ENCODE measurements at regions not wholly inside any gene's neighbourhood (a gene's known extent, or its start where the extent isn't known, plus 50 kb on each side); places are given as distances from the start of the nearest gene placed in this dataset.

GRCh38 chr4:81807386-81807785 is 335.7 kb upstream of the RASGEF1B start:
- DNase-seq: no peak
- H3K27me3 Mint-ChIP-seq: peaks cover 7% of the 10 kb centered on the region
- no peaks in the 10 kb centered on the region for H3K36me3 Mint-ChIP-seq
- intact Hi-C loops (cut with micrococcal nuclease): no loop called here
- ChIA-PET POLR2A (no interaction called here), CTCF (interaction anchor here (0.8 kb wide), 1 partner anchor 92 kb away, joined by 3 read pairs; no protein-coding TSS in a partner anchor)
- no peak overlapping the region for H3K4me3 Mint-ChIP-seq
- H3K27ac Mint-ChIP-seq: no peak overlapping the region
- no peaks in the 10 kb centered on the region for H3K9me3 Mint-ChIP-seq
- no peaks in the 10 kb centered on the region for H3K4me1 Mint-ChIP-seq (ENCODE audit: low read depth)

- ChIA-PET POLR2A (no interaction called here), CTCF (interaction anchor here (0.9 kb wide), 1 partner anchor 20 kb away, joined by 3 read pairs; no protein-coding TSS in a partner anchor)
- no peaks in the 10 kb centered on the region for H3K36me3 Mint-ChIP-seq
- H3K27me3 Mint-ChIP-seq: peaks cover 4% of the 10 kb centered on the region
- no peak overlapping the region for H3K4me3 Mint-ChIP-seq
- intact Hi-C loops (cut with micrococcal nuclease): no loop called here
- DNase-seq: no peak
- no peaks in the 10 kb centered on the region for H3K9me3 Mint-ChIP-seq
- H3K4me1 Mint-ChIP-seq (ENCODE audit: low read depth): no peaks in the 10 kb centered on the region
- H3K27ac Mint-ChIP-seq: no peak overlapping the region
Observed at GRCh38 chr4:81806485-81806884, 334.8 kb upstream of the RASGEF1B start.

GRCh38 chr4:81804849-81805248 is 333.1 kb upstream of the RASGEF1B start:
- CTCF ChIA-PET: interaction anchor here (1.1 kb wide), 1 partner anchor 337 kb away, joined by 3 read pairs; no protein-coding TSS in a partner anchor

GRCh38 chr4:81802285-81802846 is 330.7 kb upstream of the RASGEF1B start:
- Mint-ChIP-seq H3K27ac (no peak overlapping the region), H3K27me3 (peaks cover 2% of the 10 kb centered on the region), H3K36me3 (no peaks in the 10 kb centered on the region), H3K4me1 (ENCODE audit: low read depth) (peaks cover 3% of the 10 kb centered on the region), H3K9me3 (peaks cover 3% of the 10 kb centered on the region), H3K4me3 (no peak overlapping the region)
- no peak for DNase-seq
- intact Hi-C loops (cut with micrococcal nuclease): no loop called here
- ChIA-PET CTCF (interaction anchor here (0.6 kb wide), 1 partner anchor 362 kb away, joined by 6 read pairs; no protein-coding TSS in a partner anchor), POLR2A (no interaction called here)

More at GRCh38 chr4:81804849-81805248, 333.1 kb upstream of the RASGEF1B start:
- POLR2A ChIA-PET: no interaction called here
- DNase-seq: no peak
- Mint-ChIP-seq H3K9me3 (no peaks in the 10 kb centered on the region), H3K4me1 (ENCODE audit: low read depth) (no peaks in the 10 kb centered on the region), H3K27me3 (peaks cover 4% of the 10 kb centered on the region), H3K27ac (no peak overlapping the region), H3K36me3 (no peaks in the 10 kb centered on the region), H3K4me3 (no peak overlapping the region)
- intact Hi-C loops (cut with micrococcal nuclease): no loop called here

GRCh38 chr4:81799371-81799770 is 327.7 kb upstream of the RASGEF1B start:
- CTCF ChIA-PET: no interaction called here
- Mint-ChIP-seq H3K4me1 (ENCODE audit: low read depth) (peaks cover 6% of the 10 kb centered on the region), H3K36me3 (no peaks in the 10 kb centered on the region), H3K27me3 (peaks cover 2% of the 10 kb centered on the region), H3K27ac (no peak overlapping the region), H3K4me3 (no peak overlapping the region), H3K9me3 (peaks cover 3% of the 10 kb centered on the region)
- DNase-seq: no peak
- intact Hi-C loops (cut with micrococcal nuclease): no loop called here
- POLR2A ChIA-PET: no interaction called here

- no peak overlapping the region for H3K27ac Mint-ChIP-seq
- H3K4me1 Mint-ChIP-seq (ENCODE audit: low read depth): peaks cover 6% of the 10 kb centered on the region
- DNase-seq: no peak
- no peaks in the 10 kb centered on the region for H3K27me3 Mint-ChIP-seq
- intact Hi-C loops (cut with micrococcal nuclease): no loop called here
- CTCF ChIA-PET: no interaction called here
- no peak overlapping the region for H3K4me3 Mint-ChIP-seq
- peaks cover 3% of the 10 kb centered on the region for H3K9me3 Mint-ChIP-seq
- no peaks in the 10 kb centered on the region for H3K36me3 Mint-ChIP-seq
- POLR2A ChIA-PET: no interaction called here
Observed at GRCh38 chr4:81796790-81797528, 325.3 kb upstream of the RASGEF1B start.

GRCh38 chr4:81792521-81792920 is 320.8 kb upstream of the RASGEF1B start:
- POLR2A ChIA-PET: no interaction called here
- no peaks in the 10 kb centered on the region for H3K36me3 Mint-ChIP-seq
- no peak overlapping the region for H3K27ac Mint-ChIP-seq
- no peak for DNase-seq
- CTCF ChIA-PET: no interaction called here
- peaks cover under 1% of the 10 kb centered on the region for H3K9me3 Mint-ChIP-seq
- no peaks in the 10 kb centered on the region for H3K27me3 Mint-ChIP-seq
- intact Hi-C loops (cut with micrococcal nuclease): no loop called here
- peaks cover 7% of the 10 kb centered on the region for H3K4me1 Mint-ChIP-seq (ENCODE audit: low read depth)
- no peak overlapping the region for H3K4me3 Mint-ChIP-seq

GRCh38 chr4:81790477-81790876 is 318.8 kb upstream of the RASGEF1B start:
- CTCF ChIA-PET: no interaction called here
- POLR2A ChIA-PET: no interaction called here

GRCh38 chr4:81789741-81790399 is 318.2 kb upstream of the RASGEF1B start:
- Mint-ChIP-seq H3K9me3 (no peaks in the 10 kb centered on the region), H3K27ac (no peak overlapping the region), H3K4me3 (no peak overlapping the region), H3K4me1 (ENCODE audit: low read depth) (peaks cover 16% of the 10 kb centered on the region), H3K27me3 (no peaks in the 10 kb centered on the region), H3K36me3 (no peaks in the 10 kb centered on the region)
- intact Hi-C loops (cut with micrococcal nuclease): no loop called here
- ChIA-PET POLR2A (no interaction called here), CTCF (no interaction called here)
- no peak for DNase-seq

More at GRCh38 chr4:81790477-81790876, 318.8 kb upstream of the RASGEF1B start:
- intact Hi-C loops (cut with micrococcal nuclease): no loop called here
- H3K36me3 Mint-ChIP-seq: no peaks in the 10 kb centered on the region
- no peak overlapping the region for H3K27ac Mint-ChIP-seq
- peaks cover 16% of the 10 kb centered on the region for H3K4me1 Mint-ChIP-seq (ENCODE audit: low read depth)
- H3K4me3 Mint-ChIP-seq: no peak overlapping the region
- DNase-seq: no peak
- H3K27me3 Mint-ChIP-seq: no peaks in the 10 kb centered on the region
- no peaks in the 10 kb centered on the region for H3K9me3 Mint-ChIP-seq

- POLR2A ChIA-PET: no interaction called here
Observed at GRCh38 chr4:81789158-81789557, 317.5 kb upstream of the RASGEF1B start.

GRCh38 chr4:81786766-81787165 is 315.1 kb upstream of the RASGEF1B start:
- Mint-ChIP-seq H3K36me3 (no peaks in the 10 kb centered on the region), H3K27ac (no peak overlapping the region), H3K4me1 (ENCODE audit: low read depth) (peaks cover 16% of the 10 kb centered on the region), H3K9me3 (no peaks in the 10 kb centered on the region), H3K27me3 (no peaks in the 10 kb centered on the region), H3K4me3 (no peak overlapping the region)
- DNase-seq: no peak
- POLR2A ChIA-PET: interaction anchor here (0.8 kb wide), 1 partner anchor 14 kb away, joined by 4 read pairs; no protein-coding TSS in a partner anchor
- intact Hi-C loops (cut with micrococcal nuclease): no loop called here
- CTCF ChIA-PET: interaction anchor here (1.0 to 1.5 kb wide), 3 partner anchors 19 to 320 kb away, joined by 3 to 8 read pairs (median 4); no protein-coding TSS in a partner anchor

More at GRCh38 chr4:81789158-81789557, 317.5 kb upstream of the RASGEF1B start:
- DNase-seq: no peak
- intact Hi-C loops (cut with micrococcal nuclease): no loop called here
- no peaks in the 10 kb centered on the region for H3K27me3 Mint-ChIP-seq
- H3K27ac Mint-ChIP-seq: no peak overlapping the region
- CTCF ChIA-PET: no interaction called here
- H3K36me3 Mint-ChIP-seq: no peaks in the 10 kb centered on the region
- peaks cover 16% of the 10 kb centered on the region for H3K4me1 Mint-ChIP-seq (ENCODE audit: low read depth)
- H3K4me3 Mint-ChIP-seq: no peak overlapping the region
- H3K9me3 Mint-ChIP-seq: no peaks in the 10 kb centered on the region

GRCh38 chr4:81786063-81786763 is 314.5 kb upstream of the RASGEF1B start:
- ChIA-PET POLR2A (interaction anchor here (0.8 kb wide), 1 partner anchor 14 kb away, joined by 4 read pairs; no protein-coding TSS in a partner anchor), CTCF (interaction anchor here (1.0 to 1.5 kb wide), 3 partner anchors 20 to 319 kb away, joined by 3 to 8 read pairs (median 4); no protein-coding TSS in a partner anchor)
- no peaks in the 10 kb centered on the region for H3K36me3 Mint-ChIP-seq
- H3K9me3 Mint-ChIP-seq: no peaks in the 10 kb centered on the region
- intact Hi-C loops (cut with micrococcal nuclease): no loop called here
- no peak for DNase-seq
- H3K4me1 Mint-ChIP-seq (ENCODE audit: low read depth): peaks cover 16% of the 10 kb centered on the region
- no peak overlapping the region for H3K4me3 Mint-ChIP-seq
- no peak overlapping the region for H3K27ac Mint-ChIP-seq
- H3K27me3 Mint-ChIP-seq: peaks cover under 1% of the 10 kb centered on the region

Measured in activated CD4-positive, alpha-beta memory T cell treated with anti-CD3 and anti-CD28 coated beads for 36 hours (primary cell).